Caco-2 (cell line): ENCODE measurements at regions not wholly inside any gene's neighbourhood (a gene's known extent, or its start where the extent isn't known, plus 50 kb on each side); places are given as distances from the start of the nearest gene placed in this dataset.

Experiments used
- BruUV-seq: library from RNA; stranded (reverse); fragments of 400-500 nt; replicated peaks from 2 replicates; lab custom pipeline; 2021; lab: Mats Ljungman, UMichigan
- CTCF ChIA-PET: fragments of 300-600 bp; sonication (Branson Sonifier 250); formaldehyde crosslinking; loops from one replicate; lab custom pipeline; 2022; ENCODE audit warnings: antibody characterized with exemption; lab: Charles Lee
- POLR2A ChIA-PET: fragments of 300-600 bp; sonication (Branson Sonifier 250); formaldehyde crosslinking; loops from one replicate; lab custom pipeline; 2022; ENCODE audit warnings: antibody characterized with exemption; lab: Charles Lee
- DNase-seq, 2 experiments: peaks; one replicate each; pipeline versions ENCODE4 v3.0.0 to v3.0.0-alpha.2; 2020 to 2022
- H3K27me3 ChIP-seq: replicated peaks from 2 replicates; pipeline ENCODE4 v1.6.0; 2011; ENCODE audit warnings: low read length; ENCODE audit not compliant: control insufficient read depth, insufficient read depth
- H3K36me3 ChIP-seq: 2 replicates; pipeline ENCODE4 v1.5.1; 2011; ENCODE audit warnings: low read length; ENCODE audit not compliant: control insufficient read depth, insufficient read depth
- H3K4me1 ChIP-seq: fragments of 250-450 bp; sonication (Bioruptor Pico); 2 replicates; pipeline ENCODE4 v1.5.1; 2020; ENCODE audit warnings: mild to moderate bottlenecking
- H3K4me3 ChIP-seq: 2 replicates; pipeline ENCODE4 v1.5.1; 2011; ENCODE audit warnings: low read depth, mild to moderate bottlenecking, control low read depth, low read length
- H3K9me3 ChIP-seq: fragments of 250-450 bp; sonication (Bioruptor Pico); 2 replicates; pipeline ENCODE4 v1.5.1; 2020; ENCODE audit warnings: mild to moderate bottlenecking, moderate library complexity
- H3K27ac Mint-ChIP-seq: one replicate; pipeline ENCODE4 v1.8.0; 2022; ENCODE audit warnings: mixed read lengths; ENCODE audit not compliant: unreplicated experiment
- H3K27me3 Mint-ChIP-seq: one replicate; pipeline ENCODE4 v1.8.0; 2022; ENCODE audit warnings: mixed read lengths; ENCODE audit not compliant: insufficient read depth, unreplicated experiment
- H3K36me3 Mint-ChIP-seq: one replicate; pipeline ENCODE4 v1.8.0; 2022; ENCODE audit warnings: mild to moderate bottlenecking, mixed read lengths; ENCODE audit not compliant: insufficient read depth, unreplicated experiment
- H3K4me1 Mint-ChIP-seq: one replicate; pipeline ENCODE4 v1.8.0; 2022; ENCODE audit warnings: low read depth, mixed read lengths; ENCODE audit not compliant: unreplicated experiment
- H3K4me3 Mint-ChIP-seq: one replicate; pipeline ENCODE4 v1.8.0; 2022; ENCODE audit warnings: mild to moderate bottlenecking, moderate library complexity, mixed read lengths; ENCODE audit not compliant: unreplicated experiment
- H3K9me3 Mint-ChIP-seq: one replicate; pipeline ENCODE4 v1.8.0; 2022; ENCODE audit warnings: mixed read lengths; ENCODE audit not compliant: unreplicated experiment
- CTCF ChIP-seq, 2 experiments: fragments of 200-600 bp in 1 of 2; IDR thresholded peaks; 1 replicate in 1 of 2; 2 replicates in 1 of 2; pipeline versions ENCODE4 v1.5.1 to v1.8.0; 2011 to 2022; ENCODE audit warnings: antibody characterized with exemption in 1 of 2, control low read depth in 1 of 2, inconsistent platforms in 1 of 2, low read depth in 1 of 2, low read length in 1 of 2, mild to moderate bottlenecking in 1 of 2, moderate library complexity in 1 of 2; ENCODE audit not compliant: insufficient read depth in 1 of 2, severe bottlenecking in 1 of 2, unreplicated experiment in 1 of 2
- intact Hi-C: fragments of 100-400 bp; cut with micrococcal nuclease; formaldehyde crosslinking; loops from one replicate; pipeline ENCODE4 v1.10.0; 2022; ENCODE audit not compliant: unreplicated experiment

GRCh38 chr13:61728471-61728870, 312.8 kb upstream of the PCDH20 start:
- H3K4me1 Mint-ChIP-seq = no peaks in the 10 kb centered on the region
- no peaks in the 10 kb centered on the region for H3K9me3 ChIP-seq
- ChIA-PET CTCF (no interaction called here), POLR2A (no interaction called here)
- TF ChIP-seq CTCF (IDR thresholded peaks at IDR 0.05; ENCODE audit: insufficient read depth in 1 of 2, low read depth in 1 of 2, low read length in 1 of 2, severe bottlenecking in 1 of 2, unreplicated experiment in 1 of 2) = no peak
- H3K4me1 ChIP-seq = no peaks in the 10 kb centered on the region
- no peaks in the 10 kb centered on the region for H3K36me3 Mint-ChIP-seq
- H3K27ac Mint-ChIP-seq = no peak overlapping the region
- H3K27me3 Mint-ChIP-seq = no peaks in the 10 kb centered on the region
- H3K4me3 Mint-ChIP-seq = no peak overlapping the region
- no peak overlapping the region for H3K4me3 ChIP-seq
- no peak for DNase-seq
- intact Hi-C loops = no loop called here
- no peaks in the 10 kb centered on the region for H3K27me3 ChIP-seq
- no peaks in the 10 kb centered on the region for H3K36me3 ChIP-seq
- no TSS peak for BruUV-seq
- H3K9me3 Mint-ChIP-seq = no peaks in the 10 kb centered on the region

DNA sequence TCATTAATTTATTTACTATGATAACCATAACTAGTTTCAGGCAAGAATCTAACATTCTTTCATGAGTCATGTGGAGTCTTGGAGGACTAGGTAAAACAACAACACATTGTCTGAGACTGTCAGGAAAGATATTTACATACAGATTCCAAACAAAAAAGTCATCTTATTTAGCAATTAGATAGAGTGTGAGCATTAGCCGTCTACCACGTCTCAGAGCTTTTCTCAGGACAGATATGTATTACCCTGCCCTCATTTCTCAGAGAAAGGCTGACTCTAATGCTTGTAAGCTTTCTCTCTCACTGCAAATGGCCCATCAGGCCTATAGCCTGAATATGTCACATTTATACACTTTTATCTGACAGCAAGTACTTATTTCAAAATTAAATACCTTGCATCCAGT, 312.1 kb upstream of the PCDH20 start:
- Mint-ChIP-seq H3K4me3 (no peak overlapping the region), H3K9me3 (no peaks in the 10 kb centered on the region), H3K27me3 (no peaks in the 10 kb centered on the region), H3K4me1 (no peaks in the 10 kb centered on the region), H3K27ac (no peak overlapping the region), H3K36me3 (no peaks in the 10 kb centered on the region)
- DNase-seq = no peak
- intact Hi-C loops = no loop called here
- H3K36me3 ChIP-seq = no peaks in the 10 kb centered on the region
- ChIA-PET CTCF (no interaction called here), POLR2A (no interaction called here)
- no peak overlapping the region for H3K4me3 ChIP-seq
- H3K27me3 ChIP-seq = no peaks in the 10 kb centered on the region
- TF ChIP-seq CTCF (IDR thresholded peaks at IDR 0.05; ENCODE audit: insufficient read depth in 1 of 2, low read depth in 1 of 2, low read length in 1 of 2, severe bottlenecking in 1 of 2, unreplicated experiment in 1 of 2) = no peak
- BruUV-seq = no TSS peak
- no peaks in the 10 kb centered on the region for H3K9me3 ChIP-seq
- H3K4me1 ChIP-seq = no peaks in the 10 kb centered on the region

DNA sequence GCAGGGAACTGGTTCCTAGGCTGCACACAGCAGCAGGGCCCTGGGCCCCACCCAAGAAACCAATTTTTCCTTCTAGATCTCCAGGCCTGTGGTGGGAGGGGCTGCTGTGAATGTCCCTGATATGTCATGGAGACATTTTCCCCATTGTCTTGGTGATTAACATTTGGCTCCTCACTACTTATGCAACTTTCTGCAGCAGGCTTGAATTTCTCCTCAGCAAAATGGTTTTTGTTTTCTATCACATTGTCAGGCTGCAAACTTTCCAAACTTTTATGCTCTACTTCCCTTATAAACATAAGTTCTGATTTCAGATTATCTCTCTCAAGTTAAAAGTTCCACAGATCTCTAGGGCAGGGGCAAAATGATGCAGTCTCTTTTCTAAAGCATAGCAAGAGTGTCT, 310.2 kb upstream of the PCDH20 start:
- intact Hi-C loops = no loop called here
- Histone ChIP-seq H3K27me3 (no peaks in the 10 kb centered on the region), H3K36me3 (no peaks in the 10 kb centered on the region), H3K9me3 (no peaks in the 10 kb centered on the region), H3K4me3 (no peak overlapping the region), H3K4me1 (no peaks in the 10 kb centered on the region)
- ChIA-PET CTCF (no interaction called here), POLR2A (no interaction called here)
- H3K4me1 Mint-ChIP-seq = no peaks in the 10 kb centered on the region
- no TSS peak for BruUV-seq
- H3K27me3 Mint-ChIP-seq = no peaks in the 10 kb centered on the region
- no peak overlapping the region for H3K27ac Mint-ChIP-seq
- H3K36me3 Mint-ChIP-seq = no peaks in the 10 kb centered on the region
- H3K4me3 Mint-ChIP-seq = no peak overlapping the region
- no peak for TF ChIP-seq CTCF (IDR thresholded peaks at IDR 0.05; ENCODE audit: insufficient read depth in 1 of 2, low read depth in 1 of 2, low read length in 1 of 2, severe bottlenecking in 1 of 2, unreplicated experiment in 1 of 2)
- H3K9me3 Mint-ChIP-seq = no peaks in the 10 kb centered on the region
- DNase-seq = no peak
